NCI-H1436 treated with DMSO at 0.1 percent for 48 hours (cell line): ENCODE measurements at regions not wholly inside any gene's neighbourhood (a gene's known extent, or its start where the extent isn't known, plus 50 kb on each side); places are given as distances from the start of the nearest gene placed in this dataset.

ENCODE experiments used
- DNase-seq: peaks from one replicate; lab custom pipeline; 2025; lab: John Stamatoyannopoulos, UW

DNA sequence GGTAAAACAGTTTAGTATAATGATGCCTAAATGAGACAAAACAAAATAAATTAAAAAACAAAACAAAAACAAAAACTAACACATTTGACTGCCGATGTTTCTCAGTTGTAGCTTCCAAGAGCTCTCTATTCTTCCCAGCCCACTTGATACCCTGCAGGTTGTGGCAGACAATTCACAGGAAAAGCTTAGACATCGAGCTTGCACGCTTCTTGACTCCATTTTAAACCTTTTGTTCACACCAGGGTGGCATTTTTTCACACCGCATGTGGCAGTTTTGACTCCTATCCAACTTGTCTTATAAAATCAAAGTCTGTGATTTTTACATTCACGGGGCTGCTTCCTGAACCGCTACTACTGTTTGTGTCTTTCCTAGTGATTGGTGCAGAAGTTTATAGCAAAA lies 575.9 kb downstream of the USP25 start:
- DNase-seq: no peak

DNA sequence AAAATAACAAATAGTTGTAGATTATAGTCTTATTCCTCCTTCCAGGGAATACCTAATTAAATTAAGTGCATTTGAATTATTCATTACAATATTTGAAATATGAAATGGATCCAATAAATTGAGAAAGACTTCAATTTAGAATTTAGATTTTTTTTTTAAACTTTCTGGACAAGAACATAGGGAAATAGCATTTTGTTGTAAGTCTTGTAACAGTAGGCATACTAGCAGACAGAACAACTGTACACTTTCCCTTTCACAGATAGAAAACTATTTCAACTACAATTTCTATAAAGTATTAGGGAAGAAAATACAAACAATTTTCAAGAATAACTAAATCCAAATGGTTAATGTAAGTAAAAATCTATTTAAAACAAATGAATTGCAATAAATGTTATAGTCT lies 577.5 kb downstream of the USP25 start:
- no peak for DNase-seq

DNA sequence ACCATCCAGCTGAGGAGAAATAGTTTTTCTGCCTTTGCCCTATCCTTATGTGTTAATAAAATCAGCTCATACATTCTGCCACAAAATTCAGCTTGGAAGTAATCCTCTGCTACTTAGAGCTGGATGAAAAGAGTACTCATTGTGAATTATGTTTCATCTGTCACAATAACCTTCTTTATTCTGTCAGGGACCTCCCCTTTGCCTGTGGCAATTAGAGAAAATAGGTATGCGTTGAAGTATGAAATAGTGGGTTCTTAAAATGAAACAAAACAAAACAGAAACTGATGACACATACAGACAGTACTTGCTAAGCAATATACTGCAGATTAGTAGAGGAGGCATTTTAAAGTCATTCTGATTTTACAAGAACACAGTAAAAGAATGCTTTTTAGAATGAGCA lies 578.5 kb downstream of the USP25 start:
- DNase-seq: no peak

DNA sequence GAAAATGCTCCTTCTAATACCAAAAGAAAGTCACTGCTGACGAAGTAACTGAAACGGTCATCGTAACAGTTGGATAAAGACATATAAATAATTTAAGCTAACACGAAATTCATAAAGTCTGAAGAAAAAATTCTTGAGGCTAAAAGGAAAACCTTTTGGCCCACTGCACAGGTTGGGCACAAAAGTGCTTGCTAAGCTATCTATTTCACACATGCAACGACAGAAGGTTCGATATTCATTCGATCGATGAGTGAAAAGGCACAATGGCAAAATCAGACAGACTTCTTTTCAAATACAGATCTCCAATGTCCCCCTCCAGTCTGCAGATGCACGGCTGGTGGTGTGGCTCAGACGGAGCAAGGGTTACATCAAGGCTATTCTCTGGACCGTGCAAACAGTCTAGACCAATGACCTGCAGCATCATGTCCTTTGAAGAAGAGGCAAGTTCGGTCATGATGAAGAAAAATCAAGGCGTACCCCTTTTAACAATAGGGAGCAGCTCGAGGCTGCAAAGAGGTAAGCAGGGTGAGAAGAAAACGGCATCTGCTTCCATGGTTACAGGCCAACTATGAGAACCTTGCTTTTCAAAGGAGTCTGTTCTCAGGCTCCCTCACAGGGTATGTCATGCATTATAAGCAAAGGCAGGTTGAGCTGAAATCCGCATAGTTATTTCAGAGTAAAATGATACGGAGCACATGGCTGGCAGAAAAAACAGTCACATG lies 579.6 kb downstream of the USP25 start:
- no peak for DNase-seq

DNA sequence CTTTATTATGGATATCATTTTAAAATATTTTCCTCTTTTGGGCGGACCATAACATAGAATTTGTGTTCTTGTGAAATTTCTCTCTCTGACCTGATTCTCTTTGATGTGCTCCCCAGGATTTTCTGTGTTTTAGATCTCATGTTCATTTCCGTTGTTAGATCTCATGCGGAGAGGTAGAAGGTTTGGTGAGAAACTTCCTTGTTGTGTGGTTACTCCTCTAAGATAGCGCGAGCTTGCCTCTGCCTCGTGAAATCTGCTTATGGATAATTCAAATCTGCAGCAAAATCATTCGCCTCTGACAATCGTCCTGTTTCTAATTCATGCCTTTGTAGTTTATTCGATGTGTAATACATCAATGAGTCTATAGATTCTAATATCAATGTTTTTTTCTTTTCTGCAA lies 580.4 kb downstream of the USP25 start:
- DNase-seq: no peak

DNA sequence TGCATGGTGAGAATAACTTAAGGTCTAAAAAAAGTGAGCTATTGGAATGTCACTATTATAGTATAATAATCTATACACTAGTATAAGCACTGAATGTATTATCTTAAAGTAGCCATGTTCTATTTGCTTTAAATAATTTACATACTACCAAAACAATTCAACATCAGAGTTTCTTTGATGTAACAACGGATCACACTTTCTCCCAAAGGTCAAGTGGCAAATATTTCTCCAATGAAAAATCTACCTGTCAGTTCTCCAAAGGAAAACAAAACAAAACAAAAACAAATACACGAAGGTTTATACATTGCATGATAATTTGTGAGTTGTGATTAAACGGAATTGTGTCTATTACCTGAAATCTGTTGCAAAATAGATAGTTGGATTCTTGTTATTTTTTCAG lies 581.4 kb downstream of the USP25 start:
- no peak for DNase-seq

DNA sequence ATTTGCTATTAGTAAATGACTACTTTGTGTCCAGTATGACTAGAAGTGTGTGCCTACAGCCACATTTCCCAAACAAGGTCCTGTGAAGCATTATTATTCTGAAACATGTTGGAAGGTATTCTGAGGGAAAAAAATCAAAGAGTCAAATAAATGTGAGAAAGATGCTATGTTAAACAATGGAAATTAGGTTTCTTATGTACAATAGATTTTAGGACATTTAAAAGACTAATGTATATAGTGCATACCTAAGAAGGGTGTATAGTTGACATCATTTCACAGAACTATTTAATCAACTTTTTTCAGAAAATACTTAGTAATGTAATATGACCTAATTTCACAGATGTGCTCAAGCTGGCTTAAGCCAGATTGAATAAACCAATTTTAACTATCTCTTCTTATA lies 582.5 kb downstream of the USP25 start:
- no peak for DNase-seq

DNA sequence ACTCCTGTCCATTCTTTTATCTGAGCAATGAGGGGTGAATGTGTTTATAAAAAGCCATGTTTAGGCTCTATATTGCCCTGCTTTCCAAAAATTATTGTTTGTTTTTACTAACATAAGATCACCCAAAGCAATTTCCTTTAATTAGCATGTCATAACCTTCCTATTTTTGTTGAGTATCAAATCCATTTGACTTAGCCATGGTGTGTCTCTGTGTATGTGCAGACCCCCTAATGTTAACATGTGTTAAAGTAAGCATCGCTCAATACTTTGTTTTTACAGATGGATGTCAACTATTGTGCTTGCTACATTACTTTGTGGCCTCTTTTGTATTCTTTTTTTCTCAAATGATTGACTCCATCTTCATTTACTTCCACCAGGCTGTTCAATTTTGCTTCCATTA lies 585.4 kb downstream of the USP25 start:
- no peak for DNase-seq

DNA sequence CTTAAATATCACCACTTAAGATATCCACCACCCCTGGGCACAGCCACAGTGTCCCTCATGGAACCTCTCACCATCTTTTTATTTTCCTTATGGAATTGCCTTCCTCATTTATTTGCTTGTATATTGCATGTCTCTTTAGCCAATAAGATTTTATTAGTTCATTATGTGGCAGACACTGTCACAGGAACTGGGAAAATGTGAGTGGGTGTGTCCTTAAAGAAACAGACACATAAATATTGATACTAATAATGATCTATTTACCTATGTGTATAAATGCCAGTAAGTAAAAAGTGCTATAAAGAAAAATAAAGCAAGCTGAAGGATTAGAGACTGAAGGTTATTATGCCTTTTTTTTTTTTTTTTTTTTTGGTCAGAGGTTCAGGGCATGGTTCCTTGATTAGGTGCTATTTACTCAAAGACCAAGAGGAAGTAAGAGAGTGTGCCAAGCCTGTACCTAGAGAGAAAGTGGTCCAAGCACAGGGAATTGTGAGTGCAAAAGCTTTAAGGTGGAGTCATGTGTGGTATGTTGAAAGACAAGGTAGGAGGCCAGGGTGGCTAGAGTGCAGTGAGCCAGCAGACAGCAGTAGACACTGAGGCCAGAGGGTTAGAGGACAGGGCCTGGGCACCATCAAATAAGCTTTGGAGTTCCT lies 589.0 kb downstream of the USP25 start:
- DNase-seq: no peak

DNA sequence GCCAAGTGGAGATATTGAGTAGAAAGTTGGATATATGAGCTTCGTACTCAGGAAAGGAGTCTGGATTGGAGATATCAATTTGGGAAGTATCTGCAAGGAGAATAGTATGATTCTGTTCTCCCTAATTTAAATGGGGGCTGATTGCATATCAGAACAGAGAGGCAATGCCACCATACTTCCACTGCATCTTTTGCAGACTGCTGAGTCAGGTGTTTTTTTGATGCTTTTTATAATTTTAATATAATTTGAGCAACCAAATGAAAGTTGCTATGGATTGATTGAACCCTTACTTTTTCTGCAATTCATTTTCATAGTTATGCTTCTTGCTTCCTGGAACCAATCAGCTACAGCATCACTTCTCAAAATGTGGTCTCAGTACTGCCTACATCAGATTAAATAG lies 590.3 kb downstream of the USP25 start:
- no peak for DNase-seq

DNA sequence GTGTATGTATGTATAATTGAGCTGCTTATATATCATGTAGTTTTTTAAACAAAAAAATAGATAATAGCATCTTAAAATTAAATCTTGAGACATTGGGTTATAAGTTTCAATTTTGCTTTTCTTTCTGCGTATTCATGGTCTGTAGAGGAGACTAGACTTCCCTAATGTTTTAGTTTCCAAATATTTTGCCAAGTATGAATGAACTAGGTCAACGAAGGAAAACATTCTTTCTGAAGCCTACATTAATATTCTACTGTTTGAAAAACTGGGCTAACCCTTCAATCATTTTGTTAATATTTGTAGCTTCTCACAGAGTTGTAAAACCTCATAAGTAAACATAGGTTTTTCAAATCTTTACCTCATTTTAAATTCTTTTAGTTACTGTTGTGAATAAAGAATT lies 592.7 kb downstream of the USP25 start:
- DNase-seq: no peak

DNA sequence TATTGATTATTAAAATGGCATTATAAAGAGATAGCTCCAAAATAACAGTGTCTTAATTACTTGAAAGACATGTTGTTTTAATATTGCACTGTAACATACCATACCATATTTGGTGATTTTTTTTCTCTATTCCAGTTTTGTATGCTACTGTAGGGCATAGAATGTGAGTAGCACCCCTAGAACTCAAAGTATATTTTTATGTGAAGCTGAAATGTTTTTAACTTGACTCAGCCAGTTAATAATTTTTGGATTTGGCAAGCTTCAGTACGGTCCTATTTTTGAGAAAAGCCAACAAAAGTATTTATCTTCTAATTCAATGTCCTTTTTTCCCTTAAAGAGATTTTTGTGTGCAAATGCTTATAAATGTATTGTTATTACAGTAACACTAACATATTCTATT lies 593.8 kb downstream of the USP25 start:
- DNase-seq: no peak

DNA sequence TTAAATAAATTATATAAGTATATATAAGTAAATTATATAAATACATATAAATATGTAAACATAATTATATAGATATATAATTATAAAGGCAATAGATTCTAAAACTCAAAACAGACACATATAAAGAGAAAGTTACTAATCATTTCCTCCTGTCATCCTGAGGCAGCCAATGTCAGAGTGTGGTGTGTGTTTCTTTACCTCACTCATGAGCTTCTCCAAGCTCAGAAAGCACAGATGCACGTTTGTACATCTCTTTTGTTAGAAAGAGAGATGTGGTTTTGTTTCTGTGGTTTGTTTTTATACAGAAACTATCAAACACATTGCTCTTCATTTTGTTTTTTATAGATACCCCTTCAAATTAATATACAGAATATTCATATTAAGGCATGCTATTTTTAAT lies 594.8 kb downstream of the USP25 start:
- no peak for DNase-seq

DNA sequence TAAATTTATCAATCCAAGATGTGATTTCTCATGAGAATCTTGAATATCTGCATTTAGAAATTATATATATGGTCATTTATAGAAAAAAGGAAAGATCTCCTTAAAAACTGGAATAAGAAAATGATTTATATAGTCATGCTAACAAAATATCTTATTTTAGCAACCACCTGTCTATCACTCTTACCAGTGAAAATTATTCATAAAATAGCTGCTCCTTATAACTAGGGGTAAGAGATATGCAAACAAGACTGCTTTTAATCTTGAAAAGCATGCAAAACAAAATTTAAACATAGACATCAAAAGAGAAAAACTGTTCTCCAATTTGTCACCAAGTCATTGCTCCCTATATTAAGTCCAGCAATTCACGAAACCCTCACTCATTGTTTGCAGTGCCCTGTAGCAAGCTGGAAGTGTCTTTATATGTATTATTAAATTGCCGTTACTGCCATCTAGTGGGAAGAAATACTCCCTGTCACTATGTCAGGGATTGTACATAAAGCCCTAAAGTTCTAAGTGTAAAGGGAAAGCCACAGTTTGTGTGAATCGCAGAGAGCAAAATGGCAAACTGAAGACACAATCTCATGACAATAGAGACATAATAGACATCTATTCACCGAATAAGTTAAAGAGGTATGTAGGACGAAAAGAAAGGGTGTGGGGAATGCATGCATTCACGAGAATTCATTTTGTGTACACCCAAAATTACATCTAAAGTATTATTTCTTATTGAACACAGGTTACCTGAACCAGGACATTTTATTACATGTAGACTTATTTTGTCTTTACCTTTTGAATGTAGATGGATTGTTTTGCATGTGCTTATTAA lies 600.5 kb downstream of the USP25 start:
- DNase-seq: no peak

DNA sequence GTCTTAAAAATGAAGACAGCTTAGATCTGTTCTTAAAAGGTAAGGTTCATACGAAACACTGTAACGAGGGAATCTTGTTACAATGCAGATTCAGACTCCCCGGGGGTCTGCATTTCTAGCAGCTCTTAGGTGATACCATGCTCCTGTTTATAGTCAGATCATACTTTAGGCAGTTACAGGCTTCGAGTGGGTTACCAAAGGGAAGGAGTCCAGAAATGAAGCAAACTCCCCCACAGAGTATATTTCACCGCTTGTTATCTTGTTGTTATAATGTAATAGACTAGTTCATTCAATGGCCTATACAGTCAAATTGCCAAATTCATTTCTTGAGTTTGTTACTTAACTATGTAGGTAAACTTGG lies 601.1 kb downstream of the USP25 start:
- no peak for DNase-seq

DNA sequence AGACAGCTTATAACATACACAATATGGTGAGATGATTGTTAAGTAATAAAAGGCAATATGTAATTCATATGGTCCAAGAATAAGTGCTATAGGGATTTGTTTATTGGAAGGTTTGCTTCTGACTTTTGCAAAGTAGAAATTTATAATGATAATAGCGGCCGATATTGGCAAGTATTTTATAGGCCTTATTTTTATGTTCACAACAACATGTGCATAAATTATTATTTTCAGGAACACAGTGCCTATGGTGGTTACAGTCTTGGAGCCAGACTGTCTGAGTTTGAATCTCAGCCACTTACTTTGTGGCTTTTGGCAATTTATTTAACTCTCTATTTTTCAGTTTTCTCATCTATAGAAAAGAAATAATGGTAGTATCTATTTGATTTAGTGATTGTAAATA lies 607.5 kb downstream of the USP25 start:
- DNase-seq: no peak

DNA sequence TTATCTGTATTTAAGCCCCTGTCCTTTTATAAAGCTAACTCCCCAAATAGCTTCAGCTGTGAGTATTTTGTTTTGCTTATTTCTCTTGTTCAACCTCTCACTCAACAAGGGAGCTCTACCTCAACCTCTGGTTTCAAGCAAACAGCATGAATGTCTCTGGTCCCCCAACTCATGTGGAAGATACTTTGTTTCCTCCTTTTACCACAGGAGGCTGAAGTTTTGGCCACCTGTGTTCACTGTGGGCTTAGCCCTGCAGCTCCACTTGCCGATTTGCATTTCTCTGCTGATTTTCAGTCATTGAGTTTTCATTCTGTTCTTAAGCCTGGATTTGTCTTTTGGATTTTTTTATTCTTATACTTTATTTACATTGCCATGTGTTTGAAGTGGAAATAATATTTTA lies 613.1 kb downstream of the USP25 start:
- no peak for DNase-seq

DNA sequence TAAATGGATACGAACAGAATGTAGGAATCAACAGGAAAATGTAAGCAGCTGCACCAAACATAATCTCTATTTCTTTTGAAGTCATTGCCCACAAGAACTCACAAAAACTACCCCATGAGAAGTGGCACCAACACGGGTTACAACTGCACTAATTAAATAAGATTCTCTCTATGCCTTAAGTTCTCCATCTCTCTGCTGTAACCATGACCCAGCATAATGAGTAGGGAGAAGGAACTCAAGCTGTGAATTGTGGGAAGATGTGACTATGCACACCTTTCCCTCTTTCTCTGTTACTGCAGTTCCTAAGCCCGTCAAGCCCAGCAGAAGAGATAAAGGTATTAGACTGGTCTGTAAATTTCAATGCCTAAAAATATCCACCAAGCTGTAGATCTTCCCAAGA lies 614.0 kb downstream of the USP25 start:
- DNase-seq: no peak

DNA sequence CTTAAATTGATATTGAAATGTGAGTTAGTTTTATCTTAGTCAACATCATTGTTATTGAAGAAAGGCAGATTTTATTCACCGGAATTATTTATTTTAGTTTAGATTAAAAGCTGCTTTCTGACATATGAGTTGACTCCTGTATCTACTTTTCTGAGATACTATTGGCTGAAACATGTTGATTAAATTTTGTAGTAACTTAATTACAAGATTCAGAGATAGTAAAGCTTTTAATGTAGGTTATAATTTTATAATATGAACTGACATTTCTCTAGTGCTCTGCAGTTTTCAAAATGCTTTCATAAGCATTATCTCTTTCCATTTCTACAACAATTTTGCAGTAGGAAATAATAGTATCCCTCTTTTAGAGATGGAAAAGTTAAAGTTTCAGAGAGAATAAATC lies 616.0 kb downstream of the USP25 start:
- no peak for DNase-seq

DNA sequence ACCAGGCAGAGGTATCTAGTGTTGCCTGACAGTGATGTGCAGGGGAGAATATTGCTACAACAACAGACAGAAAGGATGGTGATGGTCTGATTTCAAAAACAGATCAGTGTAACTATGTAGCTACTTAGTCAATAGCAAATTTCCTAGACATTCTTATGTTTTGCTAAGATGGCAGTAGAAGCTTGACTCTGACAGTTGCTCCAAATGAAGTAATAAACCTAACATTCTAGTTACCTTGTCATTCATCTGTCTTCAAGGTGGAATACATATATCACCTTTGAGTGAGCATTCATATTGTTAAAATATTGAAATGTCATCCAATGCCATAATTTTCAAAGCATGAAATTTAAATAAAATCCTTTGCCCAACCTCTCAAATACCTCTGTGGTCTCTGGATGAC lies 617.4 kb downstream of the USP25 start:
- no peak for DNase-seq

DNA sequence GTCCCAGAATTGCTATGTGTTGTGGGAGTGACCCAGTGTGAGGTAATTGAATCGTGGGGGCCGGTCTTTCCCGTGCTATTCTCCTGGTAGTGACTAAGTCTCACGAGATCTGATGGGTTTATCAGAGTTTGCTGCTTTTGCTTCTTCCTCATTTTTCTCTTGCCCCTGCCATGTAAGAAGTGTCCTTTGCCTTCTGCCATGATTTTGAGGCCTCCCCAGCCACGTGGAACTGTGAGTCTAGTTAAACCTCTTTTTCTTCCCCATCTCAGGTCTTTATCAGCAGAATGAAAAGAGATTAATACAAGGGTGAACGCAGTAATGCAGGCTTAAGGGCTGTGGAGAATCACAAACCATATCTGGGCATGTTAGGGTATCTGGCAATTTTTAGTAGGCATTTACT lies 624.0 kb downstream of the USP25 start:
- DNase-seq: no peak

DNA sequence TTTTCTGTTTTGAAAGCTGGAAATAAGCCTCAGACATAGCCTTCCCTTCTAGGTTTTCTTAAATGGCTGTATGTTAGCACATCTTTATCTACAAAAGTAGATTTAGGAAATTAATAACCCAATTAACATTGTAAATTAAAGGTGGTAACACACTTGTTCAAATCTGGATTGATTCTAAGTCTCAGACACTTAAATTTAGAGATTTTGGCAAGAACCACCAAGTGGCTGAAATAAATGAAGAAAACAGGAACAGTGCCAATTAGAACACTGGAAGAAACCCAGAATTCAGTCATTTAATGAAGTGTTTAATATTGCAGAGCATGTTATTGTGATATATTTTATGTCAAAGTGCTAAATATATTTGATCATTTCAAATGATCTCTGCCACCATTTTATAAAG lies 628.2 kb downstream of the USP25 start:
- no peak for DNase-seq

DNA sequence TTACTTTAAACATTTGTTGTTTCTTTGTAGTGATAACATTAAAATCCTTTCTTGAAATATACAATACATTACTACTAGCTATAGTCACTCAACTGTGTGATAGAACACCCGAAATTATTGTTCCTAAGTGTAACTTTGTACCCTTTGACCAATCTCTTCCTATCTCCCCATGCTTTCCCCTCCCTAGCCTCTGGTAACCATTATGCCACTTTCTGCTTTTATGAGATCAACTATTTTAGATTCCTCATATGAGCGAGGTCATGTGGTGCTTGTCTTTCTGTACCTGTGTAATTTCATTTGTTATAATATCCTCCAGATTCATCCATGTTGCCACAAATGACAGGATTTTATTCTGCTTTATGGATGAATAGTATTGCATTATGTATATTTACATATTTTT lies 629.0 kb downstream of the USP25 start:
- DNase-seq: no peak
